Epithelial cell of esophagus (primary cell): ENCODE measurements at regions not wholly inside any gene's neighbourhood (a gene's known extent, or its start where the extent isn't known, plus 50 kb on each side); places are given as distances from the start of the nearest gene placed in this dataset.

Experiments
- DNase-seq: peaks from one replicate; pipeline ENCODE4 v3.0.0; 2010; ENCODE audit warnings: low read depth
- H3K4me3 ChIP-seq: 2 replicates; pipeline ENCODE4 v1.5.1; 2011; ENCODE audit warnings: mild to moderate bottlenecking, low read length, control low read depth
- TF ChIP-seq, protein P1 (sequence below): IDR thresholded peaks from 2 replicates; pipeline ENCODE4 v1.5.1; 2011; ENCODE audit warnings: low read depth, mild to moderate bottlenecking, low read length, control low read depth, inconsistent platforms; ENCODE audit not compliant: insufficient read depth; ENCODE audit errors: missing control alignments

DNA sequence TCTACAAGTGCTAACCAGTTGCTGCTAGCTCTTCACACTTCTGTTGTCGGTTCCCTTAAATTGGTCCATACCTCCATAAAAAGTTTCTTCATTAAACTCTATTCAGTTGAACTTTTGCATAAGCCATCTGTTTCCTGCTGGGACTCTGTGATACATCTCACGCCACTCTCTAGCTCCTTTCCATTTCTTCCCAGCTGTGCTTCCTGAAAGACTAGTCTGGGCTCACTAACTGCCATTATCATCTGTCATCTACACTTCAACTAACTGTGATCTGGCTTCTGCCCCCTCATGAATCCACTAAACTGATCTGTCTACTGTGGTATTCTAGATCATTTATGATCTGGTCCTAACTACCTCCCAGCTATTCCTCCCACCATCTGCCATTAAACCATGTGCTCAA, 78.3 kb downstream of the ELAPOR2 start:
- TF ChIP-seq, protein P1, sequence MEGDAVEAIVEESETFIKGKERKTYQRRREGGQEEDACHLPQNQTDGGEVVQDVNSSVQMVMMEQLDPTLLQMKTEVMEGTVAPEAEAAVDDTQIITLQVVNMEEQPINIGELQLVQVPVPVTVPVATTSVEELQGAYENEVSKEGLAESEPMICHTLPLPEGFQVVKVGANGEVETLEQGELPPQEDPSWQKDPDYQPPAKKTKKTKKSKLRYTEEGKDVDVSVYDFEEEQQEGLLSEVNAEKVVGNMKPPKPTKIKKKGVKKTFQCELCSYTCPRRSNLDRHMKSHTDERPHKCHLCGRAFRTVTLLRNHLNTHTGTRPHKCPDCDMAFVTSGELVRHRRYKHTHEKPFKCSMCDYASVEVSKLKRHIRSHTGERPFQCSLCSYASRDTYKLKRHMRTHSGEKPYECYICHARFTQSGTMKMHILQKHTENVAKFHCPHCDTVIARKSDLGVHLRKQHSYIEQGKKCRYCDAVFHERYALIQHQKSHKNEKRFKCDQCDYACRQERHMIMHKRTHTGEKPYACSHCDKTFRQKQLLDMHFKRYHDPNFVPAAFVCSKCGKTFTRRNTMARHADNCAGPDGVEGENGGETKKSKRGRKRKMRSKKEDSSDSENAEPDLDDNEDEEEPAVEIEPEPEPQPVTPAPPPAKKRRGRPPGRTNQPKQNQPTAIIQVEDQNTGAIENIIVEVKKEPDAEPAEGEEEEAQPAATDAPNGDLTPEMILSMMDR: no peak
- no peak for DNase-seq
- no peak overlapping the region for H3K4me3 ChIP-seq

DNA sequence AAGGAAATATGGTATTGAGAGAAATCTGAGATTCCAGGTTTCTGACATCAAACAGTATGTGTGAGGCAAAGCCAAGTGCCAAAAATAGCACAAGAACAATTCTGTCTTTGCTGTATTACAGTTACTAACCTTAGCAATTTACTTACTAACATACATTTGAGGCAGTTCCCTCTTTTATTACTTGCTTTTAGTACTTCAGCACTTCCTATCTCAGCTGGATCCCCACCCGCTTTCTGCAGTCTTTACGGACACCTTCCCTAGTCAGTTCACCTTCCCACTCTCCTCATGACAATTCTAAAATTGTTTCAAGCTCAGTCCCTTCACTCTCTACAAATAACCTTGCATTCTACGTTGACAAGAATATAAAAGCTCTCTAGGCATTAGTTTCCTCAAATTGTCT, 79.2 kb downstream of the ELAPOR2 start:
- no peak for DNase-seq
- TF ChIP-seq, protein P1: no peak
- H3K4me3 ChIP-seq: no peak overlapping the region

DNA sequence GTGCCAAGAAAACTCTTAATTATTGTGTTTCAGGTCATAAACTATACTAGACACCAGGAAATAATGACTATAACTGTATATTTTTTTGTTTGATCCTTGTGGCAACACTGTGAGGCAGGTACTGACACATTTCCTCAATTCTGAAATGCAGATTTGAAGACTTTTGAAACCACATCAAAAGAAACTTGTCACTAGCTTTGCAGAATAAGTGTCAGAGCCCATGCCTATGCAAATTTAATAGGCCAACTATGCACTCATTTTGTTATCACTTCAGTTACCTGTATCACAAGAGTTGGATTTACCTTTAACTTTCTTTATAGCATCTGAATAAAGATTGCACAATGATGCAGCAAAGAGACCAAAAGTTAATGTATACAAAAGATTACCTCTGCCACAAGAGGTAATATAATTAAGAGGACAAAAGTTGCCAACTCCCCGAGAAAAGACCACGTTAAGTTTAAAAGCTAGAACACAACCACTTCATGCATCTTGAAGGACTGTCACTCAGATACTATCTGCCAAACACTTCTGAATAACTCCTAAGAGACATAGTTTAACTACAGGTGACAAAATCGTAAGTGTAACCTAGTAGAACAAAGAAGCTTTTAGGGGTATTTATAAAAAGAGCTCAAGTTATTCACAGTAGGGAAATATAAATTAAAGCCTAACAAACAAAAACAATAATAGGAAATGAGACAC, 80.5 kb downstream of the ELAPOR2 start:
- TF ChIP-seq, protein P1: no peak
- H3K4me3 ChIP-seq: no peak overlapping the region
- no peak for DNase-seq

- no peak for DNase-seq
- TF ChIP-seq, protein P1: no peak
- H3K4me3 ChIP-seq: no peak overlapping the region
These were observed 82.5 kb downstream of the ELAPOR2 start for GRCh38 chr7:86976958-86977357.

DNA sequence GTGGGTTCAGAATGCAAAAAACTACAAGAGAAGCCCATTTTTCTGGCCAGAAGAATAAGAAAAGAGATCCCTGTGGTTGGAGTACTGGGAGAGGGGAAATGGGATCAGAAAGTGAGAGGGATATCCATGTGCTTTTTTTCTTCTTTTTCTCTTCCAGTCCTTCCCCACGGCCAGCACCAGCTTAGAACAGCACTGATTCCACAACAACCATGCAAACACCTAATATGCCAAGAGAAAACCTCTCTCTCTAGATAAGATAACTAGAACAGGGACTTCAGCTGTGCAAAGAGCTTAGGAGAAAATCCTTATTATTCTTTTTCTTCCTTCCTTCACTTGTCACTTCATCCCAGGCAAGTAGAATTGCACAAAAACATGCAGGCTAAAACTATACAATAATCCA, 83.5 kb downstream of the ELAPOR2 start:
- TF ChIP-seq, protein P1: no peak
- DNase-seq: no peak
- H3K4me3 ChIP-seq: no peak overlapping the region

DNA sequence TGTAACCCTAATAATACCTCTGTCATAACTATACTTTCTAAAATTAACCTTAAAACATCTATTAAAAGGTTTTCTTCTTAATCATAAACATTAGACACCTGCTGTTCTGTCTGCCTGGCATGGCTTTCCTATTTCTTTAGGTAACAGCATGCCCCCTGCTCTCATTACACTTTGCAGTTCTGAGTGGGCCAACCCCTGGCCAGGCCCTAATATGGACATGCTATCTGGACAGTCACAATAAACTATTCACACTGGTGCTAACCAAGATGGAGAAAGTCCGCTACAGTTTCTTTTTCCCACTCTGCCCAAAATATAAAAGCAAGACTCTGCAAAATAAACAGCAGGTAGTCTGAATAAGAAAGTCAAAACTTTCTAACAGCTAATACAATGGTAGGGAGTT, 84.0 kb downstream of the ELAPOR2 start:
- DNase-seq: no peak
- H3K4me3 ChIP-seq: no peak overlapping the region
- TF ChIP-seq, protein P1: no peak

GRCh38 chr7:86972072-86972471, 87.4 kb downstream of the ELAPOR2 start:
- no peak overlapping the region for H3K4me3 ChIP-seq
- DNase-seq: no peak
- TF ChIP-seq, protein P1: no peak
